GM18502 (cell line): ENCODE measurements at regions not wholly inside any gene's neighbourhood (a gene's known extent, or its start where the extent isn't known, plus 50 kb on each side); places are given as distances from the start of the nearest gene placed in this dataset.
A peak's percentile ranks its signal among the peaks of the same experiment; 100 is the strongest.
"Not testable (repeated sequence)": the region's sequence is repeated elsewhere in the genome, so short reads cannot be mapped to it uniquely, and the experiment has no call there.

Experiments
- ATAC-seq: cut with Tn5 transposase; IDR thresholded peaks from one replicate; pipeline ENCODE4 v1.9.1; 2021; ENCODE audit warnings: mild to moderate bottlenecking; ENCODE audit not compliant: unreplicated experiment, poor library complexity

DNA sequence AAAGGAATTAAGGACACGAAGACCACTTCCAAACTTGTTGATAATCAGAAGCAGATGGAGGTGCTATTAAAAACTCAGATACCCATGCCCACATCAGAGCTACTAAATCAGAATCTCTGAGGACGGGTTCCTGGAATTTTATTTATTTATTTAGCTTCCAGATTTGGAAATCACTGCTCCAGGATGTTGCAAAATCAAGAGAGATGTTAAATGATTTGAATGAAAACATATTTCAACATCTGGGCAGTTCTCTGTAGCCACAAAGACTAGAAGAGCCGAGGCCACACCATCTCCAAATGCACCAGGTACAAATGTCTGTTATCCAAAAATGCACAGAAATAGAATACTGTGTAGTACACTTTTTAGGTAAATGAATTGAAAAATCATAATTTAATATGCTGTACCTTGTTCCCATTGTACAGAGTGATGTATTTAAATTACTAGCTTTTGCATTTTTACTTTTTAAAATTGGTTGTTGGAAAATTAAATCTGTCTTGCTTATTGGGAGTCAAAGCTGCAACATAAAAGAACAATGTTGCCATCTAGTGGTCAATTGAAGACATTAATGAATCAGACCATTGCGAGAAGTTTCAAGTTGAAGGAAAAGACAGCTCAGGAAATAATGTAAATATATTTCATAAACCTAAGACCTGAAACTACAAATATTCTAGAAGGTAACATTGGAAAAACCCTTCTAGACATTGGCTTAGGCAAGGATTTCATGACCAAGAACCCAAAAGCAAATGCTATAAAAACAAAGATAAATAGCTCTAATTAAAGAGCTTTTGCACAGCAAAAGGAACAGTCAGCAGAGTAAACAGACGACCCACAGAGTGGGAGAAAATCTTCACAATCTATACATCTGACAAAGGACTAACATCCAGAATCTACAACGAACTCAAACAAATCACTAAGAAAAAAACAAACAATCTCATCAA, 151.3 kb upstream of the TTC29 start:
- ATAC-seq = peak; percentile 64

DNA sequence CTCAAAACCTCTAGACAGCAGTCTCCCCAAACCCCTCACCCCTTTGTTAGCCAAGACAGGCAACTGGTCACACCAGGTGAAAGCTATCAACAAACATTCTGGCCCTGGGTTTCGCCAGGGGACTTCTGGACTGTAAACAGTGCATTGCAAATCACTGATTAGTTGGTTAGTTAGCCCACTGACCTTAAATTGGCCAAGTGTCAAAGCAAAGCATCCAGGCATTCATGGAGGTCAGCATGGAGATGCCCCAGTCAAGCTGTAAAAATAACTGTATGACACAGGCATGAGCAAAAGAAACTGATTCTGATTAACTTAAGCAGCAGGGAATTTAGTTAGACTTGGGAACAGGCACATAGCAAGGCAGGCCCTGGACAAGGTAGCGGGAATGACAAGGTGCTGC, 156.0 kb upstream of the TTC29 start:
- ATAC-seq = no peak

DNA sequence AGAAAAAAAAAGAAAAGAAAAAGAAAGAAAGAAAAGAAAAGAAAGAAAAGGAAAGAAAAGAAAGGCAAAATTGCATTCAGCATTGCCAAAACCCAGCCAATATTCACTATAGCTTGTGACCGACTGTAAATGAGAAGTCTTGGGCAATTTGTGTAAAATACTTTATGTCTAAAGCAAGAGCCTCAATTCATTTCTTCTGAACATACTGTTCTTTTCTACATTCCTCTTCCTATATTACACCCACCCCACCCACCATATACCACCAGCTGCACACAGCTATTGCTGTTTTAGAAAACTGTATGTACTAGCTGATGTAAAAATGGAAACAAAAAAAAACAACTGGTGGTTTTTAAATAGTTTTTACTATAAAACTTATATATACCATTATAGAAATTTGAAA, 156.9 kb upstream of the TTC29 start:
- ATAC-seq = no peak

- ATAC-seq = no peak
Measured at GRCh38 chr4:147103403-147103946, 157.8 kb upstream of the TTC29 start.

DNA sequence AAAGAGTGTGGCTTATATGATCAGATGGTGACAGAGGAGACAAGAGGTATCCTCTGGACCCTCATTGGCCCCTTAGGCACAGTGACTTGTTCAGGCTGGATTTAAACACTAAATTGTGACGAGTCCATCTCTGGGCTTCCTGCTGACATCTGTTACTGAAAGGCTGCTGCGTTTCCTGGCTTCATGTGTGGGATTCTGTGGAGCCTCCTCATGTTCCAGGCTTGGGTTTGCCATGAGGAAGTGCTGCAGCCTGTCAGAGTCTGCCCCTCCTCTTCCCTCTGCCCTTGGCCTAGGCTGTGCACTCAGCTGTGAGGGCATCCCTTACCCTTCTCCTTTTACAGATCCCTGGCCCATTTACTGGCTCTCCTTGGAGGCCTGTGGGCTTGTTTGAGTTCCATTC, 159.1 kb upstream of the TTC29 start:
- no peak for ATAC-seq

DNA sequence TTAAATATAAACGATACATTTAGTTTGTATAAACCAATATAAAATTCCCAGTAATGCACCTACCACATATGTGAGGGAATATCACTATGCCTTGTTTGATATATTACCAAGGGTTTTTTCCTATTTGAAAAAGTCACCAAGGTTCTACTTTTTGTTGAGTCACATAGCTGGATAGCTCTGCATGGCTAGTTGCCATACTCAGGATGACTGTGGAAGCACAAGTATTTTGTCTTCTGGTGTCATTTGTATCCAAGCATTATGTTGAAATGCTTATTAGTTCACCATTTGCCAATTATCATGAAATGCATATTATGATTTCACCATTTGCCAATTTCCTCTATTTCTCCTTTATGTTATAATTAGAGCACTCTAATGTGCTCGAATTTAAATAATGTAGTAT, 162.7 kb upstream of the TTC29 start:
- ATAC-seq = no peak

GRCh38 chr4:147109800-147110199, 164.1 kb upstream of the TTC29 start:
- ATAC-seq = no peak

DNA sequence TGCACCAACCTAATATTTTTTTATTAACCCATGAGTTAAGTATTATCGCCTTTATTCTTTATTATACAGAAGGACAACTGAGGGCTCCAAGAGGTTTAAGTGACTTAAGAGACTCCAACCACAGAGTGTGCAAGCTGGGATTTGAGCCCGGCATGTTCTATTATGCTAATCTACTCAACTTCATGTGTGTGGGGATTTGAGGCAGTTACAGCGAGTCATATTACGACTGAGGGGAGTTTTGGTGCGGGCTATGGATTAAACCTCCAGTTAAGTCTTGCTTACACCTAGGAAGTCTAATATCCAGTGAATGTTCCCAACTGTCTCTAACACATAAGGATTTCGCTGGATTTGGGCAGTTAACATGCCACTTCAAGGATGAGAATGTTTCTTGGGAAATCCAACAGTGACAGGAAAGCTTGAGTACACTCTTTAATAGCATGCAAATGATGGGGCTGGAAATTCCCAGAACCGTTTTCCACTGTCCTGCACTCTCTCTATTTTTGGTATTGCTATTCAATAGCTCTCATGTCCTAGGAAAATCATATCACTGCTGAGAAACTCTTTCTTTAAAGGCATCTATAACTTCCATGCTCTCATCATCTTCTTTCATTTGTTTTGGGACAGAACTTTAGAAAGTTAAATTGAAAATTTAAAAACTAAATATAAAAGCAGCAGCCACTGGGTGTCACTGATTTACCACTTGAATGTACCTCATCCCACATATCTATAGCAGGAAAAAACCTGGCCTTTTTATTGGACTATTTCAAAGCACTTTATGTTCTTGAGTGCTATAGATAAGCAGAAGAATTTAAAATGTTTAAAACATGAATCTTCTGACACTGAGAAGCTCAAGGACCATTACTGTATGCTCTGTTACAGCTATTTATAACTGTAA, 165.1 kb upstream of the TTC29 start:
- ATAC-seq = no peak

DNA sequence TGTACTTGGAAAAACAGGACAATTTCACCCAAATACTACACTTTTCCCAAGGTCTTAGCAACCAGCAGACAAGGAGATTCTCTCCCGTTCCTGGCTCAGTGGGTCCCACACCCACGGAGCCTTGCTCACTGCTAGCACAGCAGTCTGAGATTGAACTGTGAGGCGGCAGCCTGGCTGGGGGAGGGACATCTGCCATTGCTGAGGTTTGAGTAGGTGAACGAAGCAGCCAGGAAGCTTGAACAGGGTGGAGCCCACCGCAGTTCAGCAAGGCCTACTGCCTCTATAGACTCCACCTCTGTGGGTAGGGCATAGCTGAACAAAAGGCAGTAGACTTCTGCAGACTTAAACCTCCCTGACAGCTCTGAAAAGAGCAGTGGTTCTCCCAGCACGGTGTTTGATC, 166.5 kb upstream of the TTC29 start:
- not testable (repeated sequence) for ATAC-seq

DNA sequence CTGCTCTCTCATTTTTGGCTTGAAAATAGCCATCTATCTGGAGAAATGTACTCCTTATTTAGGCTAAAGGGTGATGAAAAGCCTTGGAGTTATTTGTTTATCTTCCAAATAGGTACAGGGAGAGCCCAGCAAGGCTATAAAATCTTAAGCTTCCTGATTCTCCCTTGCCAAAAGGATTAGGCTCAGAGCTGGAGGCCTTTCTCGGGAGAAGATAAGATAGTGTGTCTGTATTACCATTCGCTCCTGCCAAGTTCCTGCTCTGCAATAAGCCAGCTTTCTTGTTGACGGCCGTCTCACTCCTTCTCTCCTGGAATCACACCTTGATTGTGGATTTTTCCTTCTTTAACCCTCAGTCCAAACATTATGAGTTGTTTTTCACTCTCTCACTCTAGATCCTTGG, 171.8 kb upstream of the TTC29 start:
- no peak for ATAC-seq

DNA sequence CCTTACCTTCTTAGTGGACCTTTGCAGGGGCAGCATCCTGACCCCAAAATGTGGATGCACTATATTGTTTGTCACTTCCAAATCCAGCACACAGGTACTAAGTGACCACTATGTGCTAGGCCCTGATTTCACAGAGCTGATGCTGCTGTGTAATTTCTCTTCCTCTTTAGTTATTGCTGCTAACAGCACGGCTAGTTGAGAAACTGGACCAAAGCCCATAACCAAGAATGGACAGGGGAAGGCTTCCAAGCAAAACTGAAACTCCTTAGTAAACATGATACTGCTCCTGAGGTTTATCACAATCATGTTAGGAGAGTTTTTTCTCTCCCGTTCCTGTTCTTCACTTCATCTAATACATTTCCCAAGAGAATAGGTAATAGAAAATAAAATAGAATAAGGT, 172.9 kb upstream of the TTC29 start:
- peak; percentile 64 for ATAC-seq

GRCh38 chr4:147122685-147123084, 177.0 kb upstream of the TTC29 start:
- no peak for ATAC-seq

DNA sequence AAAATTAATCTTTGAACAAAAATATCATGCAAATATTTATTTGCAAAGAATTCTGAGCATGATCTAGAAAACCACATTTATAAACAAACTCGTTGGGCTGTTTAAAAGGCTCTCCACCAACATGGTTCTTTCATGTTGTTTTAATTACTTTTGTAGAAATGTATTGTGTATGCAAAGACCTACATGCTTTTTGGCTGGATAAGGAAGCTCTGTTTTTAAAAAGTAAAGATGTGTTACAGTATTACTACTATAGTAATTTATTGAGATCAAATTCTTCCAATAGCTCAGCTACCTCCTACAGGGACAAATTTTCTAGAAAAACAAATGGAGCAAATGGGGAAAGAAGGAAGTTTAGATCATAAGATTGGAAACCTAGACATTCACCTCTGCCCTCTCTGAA, 177.5 kb upstream of the TTC29 start:
- no peak for ATAC-seq

GRCh38 chr4:147128787-147129186, 183.1 kb upstream of the TTC29 start:
- no peak for ATAC-seq

- no peak for ATAC-seq
Measured at GRCh38 chr4:147129687-147130086, 184.0 kb upstream of the TTC29 start.

DNA sequence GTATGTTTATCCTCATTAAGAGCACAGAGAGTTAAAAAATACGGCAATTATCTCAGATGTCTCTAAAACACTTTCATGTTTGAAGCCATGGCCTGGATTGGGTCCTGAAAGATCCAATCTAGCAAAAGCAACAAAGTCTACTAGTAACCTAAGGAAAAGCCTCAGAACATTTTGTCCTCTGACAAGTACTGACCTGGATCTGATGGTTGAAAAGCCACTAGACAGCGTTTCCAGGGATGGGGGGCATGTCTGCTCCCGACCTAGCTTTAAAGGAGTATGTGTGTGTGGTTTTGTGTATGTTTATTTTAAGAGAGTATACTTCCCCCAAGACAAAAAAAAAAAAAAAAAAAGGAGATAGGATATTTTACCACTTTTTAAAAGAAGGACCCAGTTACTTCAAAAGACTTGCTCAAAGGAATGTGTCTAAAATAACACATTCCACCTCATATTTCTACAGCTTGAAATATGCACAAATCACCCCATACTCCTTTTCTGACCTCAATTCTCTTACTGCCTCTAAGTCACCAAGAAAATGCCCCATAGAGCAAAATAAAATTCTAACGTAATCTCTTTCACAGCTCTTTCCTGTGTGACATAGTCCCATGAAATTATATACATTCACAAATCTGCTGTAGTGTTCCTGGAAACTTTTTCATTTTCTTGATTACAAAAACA, 189.0 kb upstream of the TTC29 start:
- no peak for ATAC-seq

- ATAC-seq = no peak
Measured at GRCh38 chr4:147136310-147136709, 190.6 kb upstream of the TTC29 start.

GRCh38 chr4:147136751-147137150, 191.1 kb upstream of the TTC29 start:
- ATAC-seq = no peak

GRCh38 chr4:147137280-147137679, 191.6 kb upstream of the TTC29 start:
- ATAC-seq = no peak

DNA sequence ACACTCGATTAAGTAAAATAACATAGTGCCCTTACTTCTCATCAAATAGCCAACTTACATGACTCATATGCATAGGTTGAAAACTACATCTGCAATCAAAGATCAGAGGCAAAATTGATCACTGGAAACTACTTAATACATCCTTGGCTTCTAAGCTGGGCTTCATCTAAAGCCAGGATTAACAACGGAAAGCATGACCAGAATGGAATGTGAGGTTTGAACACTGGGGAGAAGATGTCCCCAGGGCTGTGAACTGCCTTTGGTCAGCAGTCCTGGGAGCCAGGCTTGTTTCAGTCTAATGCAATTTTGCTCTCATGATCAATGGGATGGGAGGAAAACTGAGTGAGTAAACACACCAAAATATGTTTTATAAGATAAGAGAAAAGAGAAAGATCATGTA, 192.5 kb upstream of the TTC29 start:
- ATAC-seq = no peak
